ENCODE measurements at regions not wholly inside any gene's neighbourhood (a gene's known extent, or its start where the extent isn't known, plus 50 kb on each side); places are given as distances from the start of the nearest gene placed in this dataset.

GRCh38 chr22:27617214-27617881 lies 184.2 kb downstream of the MN1 start:
- TF ChIP-seq CTCF (IDR thresholded peaks at IDR 0.05; ENCODE audit: insufficient read depth, low read depth, low read length) (no peak), EZH2 (IDR thresholded peaks at IDR 0.05; ENCODE audit: insufficient read depth, low read length) (no peak)

Data from astrocyte (in vitro differentiated cells and primary cell).